Loucy (cell line): ENCODE measurements at regions not wholly inside any gene's neighbourhood (a gene's known extent, or its start where the extent isn't known, plus 50 kb on each side); places are given as distances from the start of the nearest gene placed in this dataset.

ENCODE experiments used
- EZH2phosphoT487 ChIP-seq: fragments of 200-600 bp; IDR thresholded peaks from 2 replicates; pipeline ENCODE4 v1.6.1; 2018; ENCODE audit warnings: antibody characterized with exemption, mild to moderate bottlenecking, moderate library complexity, borderline replicate concordance
- TF ChIP-seq, protein P1 (sequence below): fragments of 200-600 bp; sonication (generic); conservative IDR thresholded peaks from 2 replicates; pipeline ENCODE4 v1.5.1; 2014; ENCODE audit warnings: mild to moderate bottlenecking, antibody characterized with exemption, low read length

DNA sequence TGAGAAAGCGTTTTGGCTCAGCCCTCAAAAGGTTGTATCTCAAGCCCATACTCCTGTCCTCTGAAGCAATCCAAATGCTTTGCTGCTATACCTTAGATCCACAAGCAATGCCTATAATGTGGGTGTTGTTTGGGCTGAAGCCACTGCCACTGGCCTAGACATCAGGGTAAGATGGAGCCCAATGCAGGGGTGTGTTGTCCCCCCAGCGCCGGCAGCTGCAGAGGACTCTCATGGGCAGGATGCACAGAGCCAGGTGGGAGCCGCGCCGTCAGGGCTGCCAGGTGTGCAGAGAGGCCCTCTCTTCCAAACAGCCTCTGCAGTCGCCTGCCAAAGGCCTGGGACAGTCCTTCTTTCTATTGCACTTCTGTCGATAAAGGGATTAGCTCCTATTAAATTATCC lies 205.2 kb upstream of the SHH start:
- TF ChIP-seq, protein P1, sequence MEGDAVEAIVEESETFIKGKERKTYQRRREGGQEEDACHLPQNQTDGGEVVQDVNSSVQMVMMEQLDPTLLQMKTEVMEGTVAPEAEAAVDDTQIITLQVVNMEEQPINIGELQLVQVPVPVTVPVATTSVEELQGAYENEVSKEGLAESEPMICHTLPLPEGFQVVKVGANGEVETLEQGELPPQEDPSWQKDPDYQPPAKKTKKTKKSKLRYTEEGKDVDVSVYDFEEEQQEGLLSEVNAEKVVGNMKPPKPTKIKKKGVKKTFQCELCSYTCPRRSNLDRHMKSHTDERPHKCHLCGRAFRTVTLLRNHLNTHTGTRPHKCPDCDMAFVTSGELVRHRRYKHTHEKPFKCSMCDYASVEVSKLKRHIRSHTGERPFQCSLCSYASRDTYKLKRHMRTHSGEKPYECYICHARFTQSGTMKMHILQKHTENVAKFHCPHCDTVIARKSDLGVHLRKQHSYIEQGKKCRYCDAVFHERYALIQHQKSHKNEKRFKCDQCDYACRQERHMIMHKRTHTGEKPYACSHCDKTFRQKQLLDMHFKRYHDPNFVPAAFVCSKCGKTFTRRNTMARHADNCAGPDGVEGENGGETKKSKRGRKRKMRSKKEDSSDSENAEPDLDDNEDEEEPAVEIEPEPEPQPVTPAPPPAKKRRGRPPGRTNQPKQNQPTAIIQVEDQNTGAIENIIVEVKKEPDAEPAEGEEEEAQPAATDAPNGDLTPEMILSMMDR = no peak
- no peak for TF ChIP-seq EZH2phosphoT487
